OCI-LY3 (cell line): ENCODE measurements at regions not wholly inside any gene's neighbourhood (a gene's known extent, or its start where the extent isn't known, plus 50 kb on each side); places are given as distances from the start of the nearest gene placed in this dataset.

Source experiments
- H2AFZ ChIP-seq: fragments of 200-600, 300-600 bp; shearing (Covaris generic); 2 replicates; pipeline ENCODE4 v1.6.0; 2014; ENCODE audit warnings: antibody characterized with exemption, low read depth, low read length
- H3K27ac ChIP-seq: fragments of 200-600, 300-600 bp; sonication (generic); 2 replicates; pipeline ENCODE4 v1.5.1; 2014; ENCODE audit warnings: mild to moderate bottlenecking, low read length, moderate library complexity, mixed read lengths
- H3K27me3 ChIP-seq: fragments of 200-600, 300-600 bp; sonication (generic); 2 replicates; pipeline ENCODE4 v1.6.1; 2014; ENCODE audit warnings: low read depth, low read length, mixed read lengths
- H3K36me3 ChIP-seq: fragments of 200-600, 300-600 bp; sonication (generic); replicated peaks from 2 replicates; pipeline ENCODE3; 2014; ENCODE audit warnings: low read depth, low read length, mixed read lengths
- H3K4me1 ChIP-seq: fragments of 300-600, 200-600 bp; sonication (generic); 2 replicates; pipeline ENCODE4 v1.6.1; 2014; ENCODE audit warnings: low read length, mixed read lengths
- H3K4me2 ChIP-seq: fragments of 200-600, 300-600 bp; sonication (generic); 2 replicates; pipeline ENCODE4 v1.6.1; 2014; ENCODE audit warnings: low read length, mixed read lengths
- H3K4me3 ChIP-seq: fragments of 300-600, 200-600 bp; sonication (generic); 2 replicates; pipeline ENCODE4 v1.5.1; 2014; ENCODE audit warnings: antibody characterized with exemption, mild to moderate bottlenecking, low read length, moderate library complexity
- H3K79me2 ChIP-seq: fragments of 300-600, 200-600 bp; shearing (Covaris generic); 2 replicates; pipeline ENCODE4 v1.6.1; 2014; ENCODE audit warnings: mild to moderate bottlenecking, low read length, mixed read lengths
- H3K9ac ChIP-seq: fragments of 300-600, 200-600 bp; shearing (Covaris generic); 2 replicates; pipeline ENCODE4 v1.6.0; 2014; ENCODE audit warnings: mild to moderate bottlenecking, low read length, moderate library complexity
- H3K9me3 ChIP-seq: fragments of 200-600, 300-600 bp; shearing (Covaris generic); 2 replicates; pipeline ENCODE4 v1.6.1; 2014; ENCODE audit warnings: low read length, mixed read lengths; ENCODE audit not compliant: insufficient read depth
- H4K20me1 ChIP-seq: fragments of 200-600, 300-600 bp; sonication (generic); 2 replicates; pipeline ENCODE4 v1.6.1; 2016; ENCODE audit warnings: low read length, mixed read lengths; ENCODE audit not compliant: insufficient read depth
- EZH2phosphoT487 ChIP-seq: fragments of 200-600 bp; shearing (Covaris generic); IDR thresholded peaks from 2 replicates; pipeline ENCODE4 v1.6.1; 2018; ENCODE audit warnings: antibody characterized with exemption, mixed run types, low read depth
- TF ChIP-seq, protein P1 (sequence below): fragments of 200-600, 300-600 bp; sonication (generic); IDR thresholded peaks from 2 replicates; pipeline ENCODE4 v1.5.1; 2014; ENCODE audit warnings: antibody characterized with exemption, low read length, low read depth

DNA sequence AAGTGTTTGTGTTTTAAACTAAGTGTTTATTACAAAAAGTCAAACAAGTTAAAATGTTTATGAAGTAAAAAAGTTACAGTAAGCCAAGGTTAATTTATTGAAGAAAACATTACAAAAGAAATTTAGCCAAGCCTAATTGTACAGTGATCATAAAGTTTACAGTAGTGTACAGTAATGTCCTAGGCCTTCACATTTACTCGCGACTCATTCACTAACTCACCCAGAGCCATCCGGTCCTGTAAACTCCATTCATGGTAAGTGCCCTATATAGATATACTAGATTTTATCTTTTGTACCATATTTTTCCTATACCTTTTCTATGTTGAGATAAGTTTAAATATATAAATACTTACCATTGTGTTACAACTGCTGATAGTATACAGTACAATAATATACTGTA, 481.8 kb upstream of the TENM4 start:
- TF ChIP-seq, protein P1, sequence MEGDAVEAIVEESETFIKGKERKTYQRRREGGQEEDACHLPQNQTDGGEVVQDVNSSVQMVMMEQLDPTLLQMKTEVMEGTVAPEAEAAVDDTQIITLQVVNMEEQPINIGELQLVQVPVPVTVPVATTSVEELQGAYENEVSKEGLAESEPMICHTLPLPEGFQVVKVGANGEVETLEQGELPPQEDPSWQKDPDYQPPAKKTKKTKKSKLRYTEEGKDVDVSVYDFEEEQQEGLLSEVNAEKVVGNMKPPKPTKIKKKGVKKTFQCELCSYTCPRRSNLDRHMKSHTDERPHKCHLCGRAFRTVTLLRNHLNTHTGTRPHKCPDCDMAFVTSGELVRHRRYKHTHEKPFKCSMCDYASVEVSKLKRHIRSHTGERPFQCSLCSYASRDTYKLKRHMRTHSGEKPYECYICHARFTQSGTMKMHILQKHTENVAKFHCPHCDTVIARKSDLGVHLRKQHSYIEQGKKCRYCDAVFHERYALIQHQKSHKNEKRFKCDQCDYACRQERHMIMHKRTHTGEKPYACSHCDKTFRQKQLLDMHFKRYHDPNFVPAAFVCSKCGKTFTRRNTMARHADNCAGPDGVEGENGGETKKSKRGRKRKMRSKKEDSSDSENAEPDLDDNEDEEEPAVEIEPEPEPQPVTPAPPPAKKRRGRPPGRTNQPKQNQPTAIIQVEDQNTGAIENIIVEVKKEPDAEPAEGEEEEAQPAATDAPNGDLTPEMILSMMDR: no peak
- no peak for TF ChIP-seq EZH2phosphoT487
- Histone ChIP-seq H3K9ac (no peak overlapping the region), H3K4me3 (no peak overlapping the region), H3K36me3 (no peaks in the 10 kb centered on the region), H3K27ac (no peak overlapping the region), H3K4me1 (peaks cover 20% of the 10 kb centered on the region), H3K4me2 (no peak overlapping the region), H4K20me1 (no peaks in the 10 kb centered on the region), H3K79me2 (no peaks in the 10 kb centered on the region), H2AFZ (no peak overlapping the region), H3K9me3 (0 out of 2 replicates have a peak, but pooled peaks cover 3% of the 10 kb centered on the region), H3K27me3 (no peaks in the 10 kb centered on the region)

DNA sequence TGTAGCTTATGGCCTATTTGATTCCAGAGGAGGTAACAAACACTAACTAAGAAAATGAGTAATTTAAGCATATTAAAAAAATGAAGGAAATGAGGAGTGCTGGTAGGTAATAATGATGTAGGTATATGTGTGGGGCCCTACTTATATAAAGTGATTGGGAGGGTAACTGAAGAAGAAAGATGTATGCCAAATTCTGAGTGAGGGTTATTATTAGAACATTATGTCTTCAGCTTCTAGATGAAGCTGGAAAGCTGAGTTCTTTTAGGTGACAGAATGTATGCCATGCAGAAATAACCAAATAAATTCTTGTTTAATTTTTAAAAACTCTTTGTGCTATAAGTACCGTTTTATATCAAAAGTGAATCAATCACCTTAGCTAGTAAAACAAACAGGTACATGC, 479.6 kb upstream of the TENM4 start:
- Histone ChIP-seq H3K79me2 (no peaks in the 10 kb centered on the region), H3K36me3 (no peaks in the 10 kb centered on the region), H3K27me3 (no peaks in the 10 kb centered on the region), H3K9me3 (0 out of 2 replicates have a peak, but pooled peaks cover 3% of the 10 kb centered on the region), H3K4me3 (no peak overlapping the region), H2AFZ (no peak overlapping the region), H3K9ac (no peak overlapping the region), H3K4me2 (no peak overlapping the region), H4K20me1 (no peaks in the 10 kb centered on the region), H3K27ac (no peak overlapping the region), H3K4me1 (peaks cover 11% of the 10 kb centered on the region)
- TF ChIP-seq, protein P1: no peak
- no peak for TF ChIP-seq EZH2phosphoT487

DNA sequence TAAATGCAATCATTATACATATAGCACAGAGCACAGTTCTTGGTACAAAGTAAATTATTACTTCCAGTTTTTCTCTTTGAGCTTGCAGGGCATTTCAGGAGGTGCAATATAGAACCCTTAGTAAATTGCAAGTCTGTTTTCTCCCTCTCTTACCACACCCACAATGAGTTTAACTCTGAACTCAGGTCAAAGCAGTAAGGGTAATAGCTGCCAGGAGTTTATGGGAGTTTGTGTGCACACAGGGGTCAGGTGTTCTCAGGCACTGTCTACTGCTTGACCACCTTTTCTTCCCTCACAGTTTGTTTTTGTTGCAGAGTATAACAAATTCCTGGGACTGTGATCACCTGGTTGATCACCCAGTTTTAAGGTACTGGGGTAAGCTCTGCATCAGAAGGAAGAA, 478.5 kb upstream of the TENM4 start:
- Histone ChIP-seq H3K79me2 (no peaks in the 10 kb centered on the region), H3K9ac (no peak overlapping the region), H3K4me1 (peaks cover under 1% of the 10 kb centered on the region; the same call in 1 of the 2 replicates), H3K4me3 (no peak overlapping the region), H2AFZ (no peak overlapping the region), H3K27me3 (no peaks in the 10 kb centered on the region), H3K36me3 (no peaks in the 10 kb centered on the region), H4K20me1 (no peaks in the 10 kb centered on the region), H3K27ac (no peak overlapping the region), H3K4me2 (no peak overlapping the region), H3K9me3 (0 out of 2 replicates have a peak, but pooled peaks cover 3% of the 10 kb centered on the region)
- TF ChIP-seq EZH2phosphoT487: no peak
- TF ChIP-seq, protein P1: no peak

DNA sequence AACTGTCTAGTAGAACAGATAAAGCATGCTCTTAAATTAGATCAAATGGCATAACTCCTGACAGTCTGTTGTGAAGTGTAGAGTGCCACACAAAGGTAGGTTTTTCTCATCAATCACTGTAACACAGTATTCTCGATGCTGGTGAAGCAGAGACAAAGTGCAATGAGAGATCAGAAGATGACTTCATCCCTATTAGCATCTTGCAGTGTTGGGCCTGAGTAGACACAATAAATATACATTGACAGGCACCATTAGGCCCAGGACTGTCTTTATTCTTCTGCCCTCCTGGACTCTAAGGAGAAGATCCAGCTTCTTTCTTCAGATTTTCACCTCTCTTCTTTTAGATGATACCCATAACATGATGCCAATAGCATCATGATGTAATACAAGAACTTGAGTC, 478.0 kb upstream of the TENM4 start:
- Histone ChIP-seq H2AFZ (no peak overlapping the region), H3K9ac (no peak overlapping the region), H3K4me1 (no peaks in the 10 kb centered on the region), H3K27ac (no peak overlapping the region), H3K9me3 (0 out of 2 replicates have a peak, but pooled peaks cover 3% of the 10 kb centered on the region), H3K79me2 (no peaks in the 10 kb centered on the region), H3K4me2 (no peak overlapping the region), H3K4me3 (no peak overlapping the region), H3K36me3 (no peaks in the 10 kb centered on the region), H3K27me3 (no peaks in the 10 kb centered on the region), H4K20me1 (no peaks in the 10 kb centered on the region)
- TF ChIP-seq, protein P1: no peak
- TF ChIP-seq EZH2phosphoT487: no peak
